CD4-positive, alpha-beta T cell (primary cell): ENCODE measurements at regions not wholly inside any gene's neighbourhood (a gene's known extent, or its start where the extent isn't known, plus 50 kb on each side); places are given as distances from the start of the nearest gene placed in this dataset.

Experiments used
- ATAC-seq: fragments of 200-7000 bp; cut with Tn5 transposase; one replicate; pipeline ENCODE4 v1.10.0; 2022; ENCODE audit warnings: mild to moderate bottlenecking; ENCODE audit not compliant: poor library complexity
- CTCF ChIA-PET: fragments of 350-600 bp; sonication (Branson Sonifier 250); formaldehyde crosslinking; loops from one replicate; lab custom pipeline; 2021; ENCODE audit warnings: antibody characterized with exemption, inconsistent platforms; lab: Charles Lee
- POLR2A ChIA-PET: fragments of 350-600 bp; sonication (Branson Sonifier 250); formaldehyde crosslinking; loops from one replicate; lab custom pipeline; 2021; ENCODE audit warnings: antibody characterized with exemption, inconsistent platforms; lab: Charles Lee
- DNase-seq, 14 experiments: peaks; one replicate each; pipeline ENCODE4 v3.0.0-alpha.2; 2013 to 2020; ENCODE audit warnings: mixed read lengths in 2 of 14
- H3K27ac ChIP-seq, 2 donors: one replicate each; pipeline versions ENCODE4 v1.5.1 to v1.7.0; 2013; ENCODE audit warnings: low read length in 2 of 2, low read depth in 1 of 2, mild to moderate bottlenecking in 1 of 2
- H3K27me3 ChIP-seq, 2 experiments: 1 replicate in 1 of 2; 2 replicates in 1 of 2; pipeline versions ENCODE4 v1.6.1 to v1.7.0; 2013; ENCODE audit warnings: low read length in 2 of 2, control low read depth in 1 of 2, mild to moderate bottlenecking in 1 of 2, moderate library complexity in 1 of 2; ENCODE audit not compliant: insufficient read depth in 2 of 2, control insufficient read depth in 1 of 2
- H3K36me3 ChIP-seq: one replicate; pipeline ENCODE4 v1.6.1; 2013; ENCODE audit warnings: low read length, control low read depth; ENCODE audit not compliant: insufficient read depth
- H3K4me1 ChIP-seq: one replicate; pipeline ENCODE4 v1.6.1; 2013; ENCODE audit warnings: low read length, control low read depth; ENCODE audit not compliant: insufficient read depth
- H3K4me3 ChIP-seq: one replicate; pipeline ENCODE4 v1.5.1; 2013; ENCODE audit warnings: mild to moderate bottlenecking, low read length, moderate library complexity
- H3K9me3 ChIP-seq, 2 experiments: 1 replicate in 1 of 2; 2 replicates in 1 of 2; pipeline versions ENCODE4 v1.6.1 to v1.7.0; 2013; ENCODE audit warnings: low read length in 2 of 2, mild to moderate bottlenecking in 2 of 2, control low read depth in 1 of 2, moderate library complexity in 1 of 2; ENCODE audit not compliant: control insufficient read depth in 1 of 2, insufficient read depth in 1 of 2
- H3K27ac Mint-ChIP-seq: one replicate; pipeline ENCODE4 v1.8.0; 2020; ENCODE audit warnings: mixed read lengths
- H3K27me3 Mint-ChIP-seq: one replicate; pipeline ENCODE4 v1.8.0; 2021; ENCODE audit warnings: mixed read lengths
- H3K36me3 Mint-ChIP-seq: one replicate; pipeline ENCODE4 v1.8.0; 2021; ENCODE audit warnings: low read depth, mixed read lengths
- H3K4me1 Mint-ChIP-seq: one replicate; pipeline ENCODE4 v1.8.0; 2021; ENCODE audit warnings: low read depth, mixed read lengths
- H3K4me3 Mint-ChIP-seq: one replicate; pipeline ENCODE4 v1.8.0; 2020; ENCODE audit warnings: mild to moderate bottlenecking, mixed read lengths
- H3K9me3 Mint-ChIP-seq: one replicate; pipeline ENCODE4 v1.8.0; 2020; ENCODE audit warnings: mixed read lengths
- intact Hi-C, 2 experiments: fragments of 100-400 bp; cut with DNase I in 1 of 2; cut with micrococcal nuclease in 1 of 2; formaldehyde crosslinking; loops; one replicate each; pipeline versions ENCODE4 v1.15.1 to v1.9.0; 2023 to 2025; cut with DNase I, micrococcal nuclease
- TF ChIP-seq, protein P1 (sequence below): fragments of 200-600 bp; IDR thresholded peaks from one replicate; pipeline ENCODE4 v1.8.0; 2022; ENCODE audit warnings: antibody characterized with exemption, mild to moderate bottlenecking

DNA sequence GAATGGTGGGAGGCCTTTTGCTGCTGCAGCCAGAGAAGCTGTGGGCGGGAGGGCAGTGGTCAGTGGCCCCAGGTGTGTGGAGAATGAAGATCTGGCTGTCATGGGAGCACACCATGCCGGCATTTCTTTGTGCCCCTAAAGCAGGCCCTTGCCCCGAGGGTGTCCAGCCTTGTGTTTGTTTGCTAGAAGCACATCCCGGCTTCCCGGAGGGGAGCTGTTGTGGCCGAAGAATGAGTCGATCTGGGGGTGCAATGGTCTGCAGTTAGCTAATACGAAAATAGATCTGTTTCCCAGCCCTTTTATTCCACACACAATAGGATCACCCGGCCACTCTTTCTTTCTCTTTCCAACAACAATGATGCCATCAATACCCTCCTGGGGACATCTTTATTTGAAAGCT is 228.8 kb downstream of the CBLN1 start:
- intact Hi-C loops, result no loop called here
- Histone ChIP-seq H3K4me1 (no peaks in the 10 kb centered on the region), H3K27ac (no peak overlapping the region), H3K27me3 (no peaks in the 10 kb centered on the region), H3K36me3 (no peaks in the 10 kb centered on the region), H3K4me3 (no peak overlapping the region), H3K9me3 (peaks cover 0 to 15% of the 10 kb centered on the region in 2 experiments)
- Mint-ChIP-seq H3K27ac (no peak overlapping the region), H3K4me1 (no peaks in the 10 kb centered on the region), H3K36me3 (no peaks in the 10 kb centered on the region), H3K9me3 (no peaks in the 10 kb centered on the region), H3K4me3 (no peak overlapping the region), H3K27me3 (no peaks in the 10 kb centered on the region)
- TF ChIP-seq, protein P1, sequence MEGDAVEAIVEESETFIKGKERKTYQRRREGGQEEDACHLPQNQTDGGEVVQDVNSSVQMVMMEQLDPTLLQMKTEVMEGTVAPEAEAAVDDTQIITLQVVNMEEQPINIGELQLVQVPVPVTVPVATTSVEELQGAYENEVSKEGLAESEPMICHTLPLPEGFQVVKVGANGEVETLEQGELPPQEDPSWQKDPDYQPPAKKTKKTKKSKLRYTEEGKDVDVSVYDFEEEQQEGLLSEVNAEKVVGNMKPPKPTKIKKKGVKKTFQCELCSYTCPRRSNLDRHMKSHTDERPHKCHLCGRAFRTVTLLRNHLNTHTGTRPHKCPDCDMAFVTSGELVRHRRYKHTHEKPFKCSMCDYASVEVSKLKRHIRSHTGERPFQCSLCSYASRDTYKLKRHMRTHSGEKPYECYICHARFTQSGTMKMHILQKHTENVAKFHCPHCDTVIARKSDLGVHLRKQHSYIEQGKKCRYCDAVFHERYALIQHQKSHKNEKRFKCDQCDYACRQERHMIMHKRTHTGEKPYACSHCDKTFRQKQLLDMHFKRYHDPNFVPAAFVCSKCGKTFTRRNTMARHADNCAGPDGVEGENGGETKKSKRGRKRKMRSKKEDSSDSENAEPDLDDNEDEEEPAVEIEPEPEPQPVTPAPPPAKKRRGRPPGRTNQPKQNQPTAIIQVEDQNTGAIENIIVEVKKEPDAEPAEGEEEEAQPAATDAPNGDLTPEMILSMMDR, result no peak
- ATAC-seq (no peak), DNase-seq (no peak)
- ChIA-PET CTCF (no interaction called here), POLR2A (no interaction called here)

DNA sequence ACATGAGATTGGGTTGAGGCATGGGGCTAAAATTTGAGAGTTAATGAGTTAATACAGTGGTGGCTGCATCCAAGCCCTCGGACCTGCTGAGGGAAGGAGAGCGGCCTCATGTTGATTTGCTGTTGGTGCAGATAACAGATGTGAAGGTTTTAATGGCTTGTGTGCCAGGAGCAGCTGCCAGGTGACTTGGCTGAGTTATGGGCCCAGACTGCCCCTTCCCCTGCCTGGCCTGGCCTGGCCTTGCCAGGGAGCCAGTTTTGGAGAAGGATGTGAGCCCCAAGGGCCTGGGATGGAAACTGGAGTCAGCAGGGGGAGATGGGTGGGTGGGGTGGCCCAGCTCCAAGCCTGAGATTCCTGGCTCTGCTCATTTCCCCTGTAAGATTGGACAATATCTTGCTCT is 230.1 kb downstream of the CBLN1 start:
- no peaks in the 10 kb centered on the region for H3K27me3 Mint-ChIP-seq
- H3K36me3 Mint-ChIP-seq, result no peaks in the 10 kb centered on the region
- TF ChIP-seq, protein P1, result no peak
- no peak overlapping the region for H3K27ac Mint-ChIP-seq
- intact Hi-C loops, result no loop called here
- POLR2A ChIA-PET, result no interaction called here
- CTCF ChIA-PET, result no interaction called here
- H3K9me3 Mint-ChIP-seq, result no peaks in the 10 kb centered on the region
- no peak overlapping the region for H3K27ac ChIP-seq
- H3K4me1 Mint-ChIP-seq, result no peaks in the 10 kb centered on the region
- DNase-seq (no peak), ATAC-seq (no peak)
- H3K27me3 ChIP-seq, result no peaks in the 10 kb centered on the region
- no peaks in the 10 kb centered on the region for H3K36me3 ChIP-seq
- H3K4me3 ChIP-seq, result no peak overlapping the region
- H3K9me3 ChIP-seq, result peaks cover 0 to 15% of the 10 kb centered on the region in 2 experiments
- H3K4me3 Mint-ChIP-seq, result no peak overlapping the region
- H3K4me1 ChIP-seq, result no peaks in the 10 kb centered on the region

DNA sequence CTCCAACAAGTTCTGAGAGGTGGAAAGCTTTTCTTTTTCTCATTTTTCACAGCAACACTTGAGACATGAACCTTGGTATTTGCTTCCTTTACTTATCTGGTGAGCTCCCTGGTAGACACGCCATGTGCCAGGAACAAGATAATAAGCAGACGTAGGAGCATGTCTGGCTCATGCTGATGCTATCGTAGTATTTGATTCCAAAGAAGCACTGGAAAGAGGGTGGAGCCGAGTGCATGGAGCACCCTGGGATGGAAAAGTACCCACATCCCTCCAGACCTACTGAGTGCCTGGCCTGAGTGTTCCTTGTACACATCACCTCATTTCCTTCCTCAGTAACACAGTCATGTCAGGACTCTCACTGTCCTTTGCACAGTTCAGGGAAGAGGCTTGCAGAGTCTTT is 231.0 kb downstream of the CBLN1 start:
- no peak overlapping the region for H3K27ac ChIP-seq
- no peak overlapping the region for H3K4me3 ChIP-seq
- intact Hi-C loops, result no loop called here
- H3K36me3 Mint-ChIP-seq, result no peaks in the 10 kb centered on the region
- TF ChIP-seq, protein P1, result no peak
- DNase-seq, result no peak
- no peak for ATAC-seq
- no peaks in the 10 kb centered on the region for H3K4me1 Mint-ChIP-seq
- H3K9me3 ChIP-seq, result peaks cover 0 to 17% of the 10 kb centered on the region in 2 experiments
- H3K36me3 ChIP-seq, result no peaks in the 10 kb centered on the region
- H3K27ac Mint-ChIP-seq, result no peak overlapping the region
- POLR2A ChIA-PET, result no interaction called here
- no peaks in the 10 kb centered on the region for H3K27me3 Mint-ChIP-seq
- no peaks in the 10 kb centered on the region for H3K9me3 Mint-ChIP-seq
- no peak overlapping the region for H3K4me3 Mint-ChIP-seq
- no peaks in the 10 kb centered on the region for H3K4me1 ChIP-seq
- no peaks in the 10 kb centered on the region for H3K27me3 ChIP-seq
- CTCF ChIA-PET, result no interaction called here
